ELR (cell line): ENCODE measurements at regions not wholly inside any gene's neighbourhood (a gene's known extent, or its start where the extent isn't known, plus 50 kb on each side); places are given as distances from the start of the nearest gene placed in this dataset.

Experiments
- DNase-seq: peaks from one replicate; pipeline ENCODE4 v3.0.0-alpha.2; 2015; ENCODE audit warnings: low read depth

DNA sequence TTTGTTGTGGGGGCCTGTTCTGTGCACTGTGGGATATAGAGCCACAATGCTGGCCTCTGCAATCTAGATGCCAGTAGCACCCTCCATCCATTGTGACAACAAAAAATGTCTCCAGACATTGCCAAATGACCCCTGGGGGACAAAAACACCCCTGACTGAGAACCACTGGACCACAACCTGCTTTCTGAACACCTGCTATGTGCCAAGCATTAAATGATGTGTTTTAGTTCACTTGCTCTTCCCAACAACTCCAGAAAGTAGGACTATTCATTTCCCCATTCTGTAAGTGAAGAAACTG lies 367.0 kb upstream of the ERCC4 start:
- DNase-seq = no peak

DNA sequence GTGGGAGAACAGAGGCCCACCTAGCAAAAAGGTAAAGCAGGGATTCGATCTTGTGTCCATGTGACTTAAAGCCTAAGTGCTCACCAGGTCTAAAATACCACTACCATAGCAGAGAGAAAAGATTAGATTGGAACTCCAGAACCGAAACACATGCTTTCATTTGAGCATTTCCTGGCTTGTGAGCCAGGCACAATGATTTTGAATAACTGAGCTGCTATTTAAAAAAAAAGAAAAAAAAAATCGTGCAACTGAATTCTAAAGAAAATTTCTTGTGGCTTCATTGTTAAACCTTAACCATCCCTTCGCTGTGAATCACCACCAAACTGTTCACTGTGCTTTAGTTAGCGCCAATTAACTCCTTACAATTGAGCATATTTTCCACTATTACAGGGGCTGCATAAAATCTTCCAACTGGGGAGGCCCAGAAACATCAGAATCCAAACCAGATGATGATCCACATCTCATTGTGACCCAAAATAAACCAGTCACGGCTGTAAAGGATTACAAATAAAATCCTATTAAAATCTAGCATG lies 366.4 kb upstream of the ERCC4 start:
- no peak for DNase-seq

DNA sequence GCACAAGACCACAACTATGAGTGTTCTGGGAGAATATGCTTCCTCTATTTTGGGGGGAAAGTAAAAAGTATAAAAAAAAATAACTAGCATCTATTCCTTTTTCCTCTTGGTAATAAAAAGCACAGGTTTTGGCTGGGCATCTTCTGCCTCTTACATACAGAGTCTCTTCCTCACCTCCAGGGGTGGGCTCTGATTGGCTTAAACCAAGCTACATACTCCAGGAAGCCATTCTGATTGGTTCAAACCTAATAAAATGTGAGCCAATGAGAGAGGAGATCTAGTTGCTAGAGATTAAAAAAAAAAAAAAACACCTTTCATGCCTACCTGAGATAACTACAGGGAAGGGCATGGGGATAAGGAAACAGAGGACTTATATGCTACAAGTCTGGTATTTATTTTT lies 365.9 kb upstream of the ERCC4 start:
- DNase-seq = no peak

DNA sequence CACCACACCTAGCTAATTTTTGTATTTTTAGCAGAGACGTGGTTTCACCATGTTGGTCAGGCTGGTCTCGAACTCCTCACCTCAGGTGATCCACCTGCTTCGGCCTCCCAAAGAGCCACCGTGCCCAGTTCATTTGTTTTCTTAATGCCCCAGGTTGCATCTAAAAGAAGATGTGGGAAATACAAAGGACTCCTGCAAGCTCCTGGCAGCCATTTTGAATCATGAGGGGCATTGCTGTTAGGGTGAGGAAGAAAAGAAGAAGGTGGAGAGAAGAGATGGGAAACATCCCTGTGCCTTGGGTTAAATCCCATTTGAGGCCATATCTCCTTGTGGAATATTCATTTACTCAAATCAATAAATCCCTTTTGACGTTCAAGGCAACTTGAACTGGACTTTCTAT lies 365.3 kb upstream of the ERCC4 start:
- no peak for DNase-seq

DNA sequence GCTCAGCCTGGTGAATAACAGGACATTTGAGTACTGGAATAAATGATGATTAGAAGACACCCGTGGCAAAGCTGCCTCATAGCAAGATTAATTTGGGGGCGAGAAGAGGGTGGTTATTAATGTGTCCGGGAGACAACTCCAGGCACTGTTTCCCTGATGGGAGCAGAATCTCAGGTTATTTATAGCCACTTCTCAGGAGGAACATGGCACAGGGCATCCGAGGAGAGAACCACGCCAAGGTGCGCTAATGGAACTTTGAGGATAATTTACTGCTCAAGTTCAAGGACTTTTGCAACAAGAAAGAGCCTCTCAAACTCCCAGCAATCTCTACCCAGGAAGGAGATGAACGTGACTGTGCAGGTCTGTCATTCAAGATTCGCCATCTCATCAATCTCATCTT lies 362.5 kb upstream of the ERCC4 start:
- DNase-seq = no peak

DNA sequence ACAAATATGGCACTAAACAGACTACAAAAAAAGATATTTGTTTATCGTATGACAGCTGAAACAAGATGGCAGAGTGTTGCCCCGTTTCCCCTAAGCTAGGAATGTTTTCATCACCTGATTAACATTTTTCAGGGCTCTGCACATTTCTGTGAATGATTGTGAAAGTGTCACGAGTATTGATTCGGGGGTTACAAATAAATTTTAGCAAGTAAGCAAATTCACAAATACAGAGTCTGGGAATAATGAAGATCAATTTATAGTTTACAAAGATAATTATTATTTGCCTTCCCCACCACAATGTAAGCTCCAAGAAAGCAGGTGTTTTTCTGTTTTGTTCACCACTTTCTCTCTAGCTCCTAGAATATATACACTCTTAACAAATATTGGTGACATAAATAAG lies 361.2 kb upstream of the ERCC4 start:
- DNase-seq = no peak

DNA sequence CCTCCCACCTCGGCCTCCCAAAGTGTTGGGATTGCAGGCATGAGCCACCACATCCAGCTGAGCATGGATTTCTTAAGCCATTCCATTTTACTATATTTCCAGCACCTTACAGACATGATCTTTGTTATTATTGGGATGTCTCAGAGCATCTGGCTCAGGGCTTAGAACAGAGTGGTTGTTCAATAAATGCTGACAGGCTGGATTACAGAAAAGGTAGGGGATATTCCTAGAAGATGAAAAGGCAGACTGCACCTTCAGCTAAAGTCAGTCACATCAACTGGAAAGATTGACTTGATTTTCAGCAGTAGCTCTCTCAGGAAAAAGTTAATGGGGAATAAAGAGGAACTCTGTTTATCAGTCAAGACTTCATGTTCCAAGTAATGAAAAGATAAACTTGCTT lies 360.3 kb upstream of the ERCC4 start:
- no peak for DNase-seq

DNA sequence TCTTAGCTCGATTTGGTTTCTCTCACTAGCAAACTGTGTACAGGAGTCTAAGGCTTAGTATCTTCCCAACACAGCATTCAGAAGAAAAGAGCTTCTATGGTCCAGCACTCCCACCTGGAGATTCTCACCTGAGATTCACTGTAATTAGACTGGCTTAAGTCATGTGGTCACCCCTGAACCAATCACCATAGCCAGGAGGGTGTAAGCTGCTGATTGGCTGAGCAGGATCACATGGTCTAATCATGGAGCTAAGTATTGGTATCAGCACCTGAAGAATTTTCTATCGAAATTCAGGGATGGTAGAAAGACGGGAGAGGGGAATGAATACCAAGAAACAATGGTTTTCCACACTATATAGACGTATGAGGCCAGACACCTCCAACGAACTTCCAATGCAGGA lies 359.8 kb upstream of the ERCC4 start:
- DNase-seq = no peak

DNA sequence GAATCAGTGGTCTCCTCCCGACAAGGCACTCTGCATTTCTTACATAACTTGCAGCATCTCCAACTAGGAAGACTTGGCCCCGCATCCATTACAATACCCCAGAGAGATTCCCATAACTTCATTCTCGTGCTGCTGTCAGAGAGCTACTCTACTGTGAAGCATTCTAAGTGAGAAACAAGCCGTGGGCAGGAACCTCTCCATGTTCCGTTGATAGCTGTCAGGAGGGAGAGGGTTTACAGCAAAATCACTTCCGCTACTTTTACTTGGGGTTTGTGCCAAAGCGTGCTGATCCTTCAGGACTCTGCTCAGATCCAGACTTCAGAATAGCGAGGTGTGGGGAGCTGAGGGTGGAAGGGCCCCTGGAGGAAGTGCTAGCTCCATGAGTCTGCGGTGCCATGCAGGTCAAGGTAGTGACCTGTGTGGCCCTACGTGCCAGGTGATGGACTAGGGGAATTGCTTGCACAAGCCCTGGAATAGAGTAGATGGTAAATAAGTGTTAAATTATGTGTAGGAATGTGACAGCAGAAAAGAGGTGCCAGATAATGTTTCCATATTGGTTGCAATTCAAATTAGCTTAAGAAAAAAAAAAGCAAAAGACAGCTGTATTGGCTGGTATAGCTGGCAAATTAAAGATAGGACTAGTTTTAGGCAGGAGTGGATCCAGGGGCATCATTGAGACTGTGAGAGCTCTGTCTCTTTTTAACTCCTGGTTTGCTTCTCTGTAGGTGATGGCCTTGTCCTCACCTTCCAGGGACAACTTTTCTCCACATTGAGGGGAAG lies 358.5 kb upstream of the ERCC4 start:
- no peak for DNase-seq

DNA sequence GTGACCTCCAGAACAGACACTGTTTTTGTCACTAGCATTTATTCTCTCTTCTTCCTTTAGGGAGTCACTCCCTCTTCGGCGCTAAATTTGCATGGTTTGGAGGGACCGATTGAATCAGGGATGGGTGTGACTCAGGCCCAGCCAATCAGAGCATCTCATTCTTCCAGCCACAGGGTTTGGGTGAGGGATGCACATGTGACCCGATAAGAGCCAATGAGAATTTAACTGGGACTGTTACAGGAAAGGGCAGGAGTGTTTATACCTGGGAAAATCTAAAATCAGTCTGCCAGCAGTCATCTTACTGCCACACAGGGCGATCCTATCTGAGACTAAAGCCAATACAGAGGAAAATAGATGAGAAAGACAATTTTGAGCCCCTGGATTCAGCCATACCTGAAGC lies 351.2 kb upstream of the ERCC4 start:
- DNase-seq = no peak

DNA sequence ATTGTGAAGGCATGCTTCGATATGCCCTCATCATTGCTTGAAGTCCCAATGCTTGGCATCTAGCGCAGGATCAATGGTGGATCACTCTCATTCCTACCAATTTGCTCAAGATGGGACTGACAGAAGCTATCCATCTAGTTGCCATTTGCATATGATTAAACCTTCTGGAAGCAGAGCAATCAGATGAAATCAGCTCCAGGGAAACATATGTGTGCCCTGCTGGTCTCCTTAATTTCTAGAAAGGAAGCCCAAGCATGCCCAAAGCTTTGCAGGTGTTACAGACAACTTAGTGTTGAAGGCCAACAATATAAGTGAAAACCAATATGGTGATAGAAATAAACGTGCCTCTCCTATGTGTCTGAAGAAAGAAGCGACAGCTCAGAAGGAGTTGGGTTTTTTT lies 350.0 kb upstream of the ERCC4 start:
- no peak for DNase-seq

DNA sequence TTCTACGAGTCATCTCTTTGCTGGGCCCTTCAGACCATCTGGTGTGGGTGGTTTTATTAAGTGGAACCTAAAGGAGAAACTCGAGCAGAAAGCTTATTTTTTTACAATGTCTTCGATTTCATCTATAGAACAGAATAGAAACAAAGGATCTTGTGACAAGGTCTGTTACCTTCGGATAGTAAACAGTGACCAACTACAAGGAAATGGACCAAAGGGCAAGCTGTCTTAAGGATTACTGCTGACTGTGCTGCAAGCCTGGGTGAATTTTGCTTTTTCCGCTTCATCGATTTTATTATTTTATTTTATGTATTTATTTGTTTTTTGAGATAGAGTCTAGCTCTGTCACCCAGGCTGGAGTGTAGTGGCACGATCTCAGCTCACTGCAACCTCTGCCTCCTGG lies 348.9 kb upstream of the ERCC4 start:
- no peak for DNase-seq

DNA sequence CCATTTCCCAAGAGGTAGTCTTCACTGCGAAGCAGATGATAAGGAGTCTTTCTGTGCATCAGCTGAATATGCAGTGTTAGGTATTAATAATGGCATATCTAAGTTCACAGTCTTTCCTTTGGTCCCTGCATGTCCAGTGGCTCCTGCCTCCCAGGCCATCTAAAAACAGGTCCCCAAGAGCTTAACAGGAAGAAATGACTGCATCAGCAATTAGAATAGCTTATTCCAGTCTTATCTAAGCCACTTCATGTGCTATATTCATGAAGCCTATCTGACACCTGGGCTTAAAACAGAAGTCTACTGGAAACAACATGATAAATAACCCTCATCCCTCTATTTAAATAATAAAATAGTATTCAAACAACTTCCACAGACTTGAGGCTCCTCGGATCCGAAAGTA lies 346.1 kb upstream of the ERCC4 start:
- DNase-seq = no peak

DNA sequence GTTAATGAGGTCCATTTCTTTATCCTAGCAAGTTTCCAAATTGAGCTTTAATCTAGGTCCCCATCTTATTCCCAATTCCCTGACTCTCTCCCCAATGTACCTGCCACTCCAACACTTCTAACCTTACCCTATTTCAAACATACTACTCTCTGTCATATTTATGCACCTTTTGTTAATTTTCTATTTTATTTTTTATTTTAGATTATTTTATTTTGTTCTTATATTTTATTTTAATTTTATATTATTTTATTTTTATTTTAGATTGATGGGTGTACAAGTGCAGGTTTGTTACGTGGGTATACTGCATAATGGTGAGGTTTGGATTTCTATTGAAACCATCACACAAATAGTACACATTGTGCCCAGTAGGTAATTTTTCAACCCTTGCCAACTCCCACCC lies 333.9 kb upstream of the ERCC4 start:
- DNase-seq = no peak

DNA sequence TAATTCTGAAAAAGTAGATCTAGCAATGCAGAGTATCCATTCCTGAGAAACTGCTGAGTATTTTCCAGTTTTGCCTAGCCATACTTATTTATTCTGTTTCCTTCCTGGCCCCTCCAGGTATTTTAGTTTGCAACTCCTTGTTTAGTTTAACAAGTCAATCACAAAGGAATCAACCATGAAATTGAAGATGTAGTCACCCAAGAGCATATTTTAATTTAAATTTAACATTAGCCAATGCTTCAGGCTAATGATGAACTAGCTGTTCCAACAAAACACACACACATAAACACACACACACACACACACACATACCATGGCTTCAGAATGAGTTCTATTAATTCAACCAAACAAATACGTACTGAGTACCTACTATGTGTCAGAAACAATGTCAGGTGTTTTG lies 332.8 kb upstream of the ERCC4 start:
- no peak for DNase-seq

DNA sequence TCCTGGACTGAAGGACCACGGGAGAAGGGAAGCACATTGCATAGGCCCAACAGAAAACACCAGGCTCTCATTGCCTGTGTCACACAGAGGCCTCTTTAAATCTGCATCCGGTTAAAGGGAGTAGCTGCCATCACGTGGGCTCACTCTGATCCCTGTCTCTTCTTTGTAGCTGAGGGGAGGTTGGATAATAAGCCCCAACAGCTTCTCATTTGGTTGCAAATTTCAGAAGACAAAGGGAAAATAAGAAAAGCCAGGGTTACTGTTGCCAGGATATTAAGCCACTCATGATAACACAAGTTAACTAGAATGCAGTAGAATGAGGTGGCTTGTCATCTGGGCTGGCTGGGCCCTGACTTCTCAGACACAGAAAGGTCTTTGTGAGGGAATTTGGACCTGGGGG lies 325.1 kb upstream of the ERCC4 start:
- DNase-seq = no peak

DNA sequence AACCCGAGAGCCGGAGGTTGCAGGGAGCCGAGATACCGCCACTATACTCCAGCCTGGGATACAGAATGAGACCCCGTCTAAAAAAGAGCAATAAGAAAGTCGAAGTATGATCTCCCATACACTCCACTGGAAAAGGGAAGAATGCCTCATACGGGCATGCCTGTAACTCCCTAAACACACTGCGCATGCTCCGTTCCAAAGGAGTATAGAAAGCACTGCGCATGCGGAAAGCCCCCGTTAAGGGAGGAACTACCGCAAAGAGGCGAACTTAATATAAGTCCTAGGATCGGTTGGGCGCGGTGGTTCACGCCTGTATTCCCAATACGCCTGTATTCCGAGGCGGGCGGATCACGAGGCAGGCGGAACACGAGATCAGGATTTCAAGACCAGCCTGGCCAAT lies 313.1 kb upstream of the ERCC4 start:
- no peak for DNase-seq

DNA sequence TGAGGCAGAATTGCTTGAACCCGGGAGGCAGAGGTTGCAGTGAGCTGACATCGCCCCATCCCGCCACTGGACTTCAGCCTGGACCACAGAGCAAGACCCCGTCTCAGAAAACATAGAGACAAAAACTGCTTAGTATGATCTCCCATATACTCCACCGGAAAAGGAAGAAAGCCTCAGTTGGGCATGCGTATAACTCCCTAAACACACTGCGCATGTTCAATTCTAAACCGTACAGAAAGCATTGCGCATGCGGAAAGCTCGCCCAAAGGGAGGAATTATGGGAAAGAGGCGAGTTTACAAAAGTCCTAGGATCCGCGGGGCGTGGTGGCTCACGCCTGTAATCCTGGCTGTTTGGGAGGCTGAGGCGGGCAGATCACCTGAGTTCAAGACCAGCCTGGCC lies 312.7 kb upstream of the ERCC4 start:
- DNase-seq = no peak

DNA sequence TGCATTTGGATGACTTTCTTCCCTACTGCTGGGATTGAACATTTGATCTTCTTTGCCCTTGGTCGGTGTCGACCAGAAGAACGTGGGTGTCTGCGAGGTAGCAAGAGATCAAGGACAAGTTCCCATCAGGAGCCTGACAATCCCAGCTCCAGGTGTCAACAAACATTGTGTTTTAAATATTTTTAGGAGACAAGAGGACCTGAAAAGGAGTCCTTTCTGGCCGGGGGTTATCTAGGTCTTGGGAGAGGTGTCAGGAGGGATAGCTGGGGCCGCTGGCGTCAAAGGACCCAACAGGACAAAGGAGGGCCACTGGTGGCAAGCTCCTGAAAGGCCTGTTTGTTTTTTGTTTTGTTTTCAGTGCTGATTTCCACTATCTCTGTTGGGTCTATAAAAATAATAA lies 308.4 kb upstream of the ERCC4 start:
- DNase-seq = no peak

DNA sequence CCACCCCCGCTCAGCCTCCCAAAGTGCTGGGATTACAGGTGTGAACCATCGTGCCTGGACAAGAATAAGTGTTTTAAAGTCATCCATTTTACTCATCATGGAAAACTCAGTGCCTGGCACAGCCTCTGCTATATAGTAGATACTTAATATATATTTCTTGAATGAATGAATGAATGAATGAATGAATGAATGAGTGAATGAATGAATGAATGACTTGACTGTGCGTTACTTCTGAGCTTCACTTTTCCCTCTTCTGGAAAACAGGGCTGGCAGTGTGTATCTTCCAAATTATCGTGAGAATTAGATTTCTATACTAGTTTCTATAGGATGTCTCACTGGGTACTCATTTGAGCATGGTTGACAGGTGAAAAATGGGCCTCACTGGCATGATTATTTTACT lies 307.3 kb upstream of the ERCC4 start:
- DNase-seq = no peak

DNA sequence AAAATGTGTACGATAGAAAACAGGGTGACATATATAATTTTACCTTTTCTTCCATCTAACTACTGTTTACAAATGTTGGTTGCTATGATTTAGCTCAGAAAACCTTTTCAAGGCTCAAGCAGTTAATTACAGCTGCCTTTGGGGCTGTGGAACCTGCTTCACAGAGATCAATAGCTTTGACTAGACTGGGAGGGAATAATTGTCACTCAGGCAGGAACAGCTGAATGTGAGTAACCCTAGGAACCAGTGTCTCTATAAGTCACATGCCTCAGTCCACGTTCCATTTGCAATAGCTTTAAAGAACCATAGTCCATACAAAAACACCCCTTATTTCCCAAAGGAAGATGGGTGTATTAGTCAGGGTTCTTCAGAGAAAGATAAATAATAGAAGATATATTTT lies 306.8 kb upstream of the ERCC4 start:
- no peak for DNase-seq

DNA sequence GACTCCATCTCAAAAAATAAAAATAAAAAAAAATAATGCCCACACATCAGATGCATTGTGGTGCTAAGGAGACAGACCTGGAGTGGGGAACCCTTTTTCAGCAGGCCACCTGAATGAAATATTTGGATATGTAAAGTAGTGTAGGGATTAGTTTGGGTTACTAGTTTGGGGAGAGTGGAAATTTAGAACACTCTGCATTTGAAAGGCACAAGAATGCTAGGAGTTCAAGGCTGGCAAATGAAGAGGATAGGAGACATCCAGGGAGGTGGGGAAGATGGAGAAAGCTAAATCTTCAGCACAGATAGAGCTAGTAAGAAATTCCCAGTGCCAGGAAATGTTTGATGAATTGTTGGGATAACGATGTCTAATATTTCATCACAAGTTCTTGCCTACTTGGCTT lies 298.3 kb upstream of the ERCC4 start:
- no peak for DNase-seq

DNA sequence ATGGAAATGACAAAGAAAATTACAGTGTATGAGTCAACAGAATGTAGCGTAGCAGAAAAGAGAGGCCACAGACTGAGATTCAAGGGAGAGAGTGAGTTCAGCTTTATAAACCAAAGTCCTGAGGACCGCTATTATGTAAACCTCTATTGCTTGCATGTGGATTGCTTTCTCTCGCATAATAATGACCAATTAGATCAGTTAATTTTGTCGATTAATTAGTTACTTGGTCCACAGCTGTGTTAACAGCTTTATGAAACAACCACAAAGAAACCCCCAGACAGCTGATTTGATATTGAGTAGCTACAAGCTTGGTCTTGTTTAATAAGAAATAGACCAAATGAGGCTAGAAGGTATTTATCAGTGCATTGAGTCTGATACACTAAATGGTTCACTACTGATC lies 291.8 kb upstream of the ERCC4 start:
- DNase-seq = no peak

DNA sequence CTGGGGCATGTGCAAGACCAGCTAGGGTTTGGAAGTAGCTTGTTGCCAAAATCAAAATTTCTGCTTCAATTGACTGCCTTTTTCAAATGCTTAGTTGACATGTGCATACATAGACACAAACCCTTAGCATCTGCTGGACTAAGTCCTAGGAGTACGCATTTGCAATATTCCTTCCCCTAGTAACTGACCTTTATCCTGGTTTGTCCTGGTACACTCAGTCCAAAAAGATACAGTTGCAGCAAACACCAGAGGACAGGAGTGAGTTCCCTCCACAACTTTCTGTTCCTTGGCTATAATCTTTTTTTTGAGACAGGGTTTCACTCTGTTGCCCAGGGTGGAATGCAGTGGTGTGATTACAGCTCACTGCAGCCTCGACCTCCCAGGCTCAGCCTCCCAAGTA lies 290.2 kb upstream of the ERCC4 start:
- DNase-seq = no peak

DNA sequence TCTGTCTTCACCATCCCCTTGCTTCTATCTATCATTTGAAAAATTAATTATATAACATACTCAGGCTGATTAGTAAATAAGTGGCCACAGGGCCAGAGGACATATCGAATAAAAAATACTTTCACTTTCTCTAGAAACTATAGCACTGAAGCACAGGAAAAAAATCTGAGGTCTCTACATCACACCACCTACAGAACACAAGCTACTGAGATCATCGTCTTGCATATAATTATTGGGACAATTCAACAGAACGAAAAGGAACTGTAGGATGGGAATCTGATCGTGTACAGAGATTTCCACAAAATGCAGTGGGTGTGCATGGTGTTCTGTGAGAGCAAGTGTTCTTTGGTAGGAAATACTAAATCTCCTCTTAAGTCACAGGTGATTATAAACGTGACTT lies 289.6 kb upstream of the ERCC4 start:
- no peak for DNase-seq
